Spinal cord (tissue), 9 donors: ENCODE measurements at regions not wholly inside any gene's neighbourhood (a gene's known extent, or its start where the extent isn't known, plus 50 kb on each side); places are given as distances from the start of the nearest gene placed in this dataset.

Experiments
- DNase-seq, 6 donors: peaks; one replicate each; pipeline versions ENCODE4 v3.0.0 to v3.0.0-alpha.2; 2013 to 2015; ENCODE audit warnings: low spot score in 6 of 6, low read depth in 4 of 6
- H3K27ac ChIP-seq: one replicate; pipeline ENCODE4 v1.5.1; 2013; ENCODE audit warnings: low read depth, low read length, control low read depth
- H3K27me3 ChIP-seq: one replicate; pipeline ENCODE4 v1.6.1; 2013; ENCODE audit warnings: low read length; ENCODE audit not compliant: control insufficient read depth, insufficient read depth
- H3K36me3 ChIP-seq: one replicate; pipeline ENCODE4 v1.6.1; 2013; ENCODE audit warnings: low read length; ENCODE audit not compliant: control insufficient read depth, insufficient read depth
- H3K4me1 ChIP-seq: one replicate; pipeline ENCODE4 v1.6.1; 2013; ENCODE audit warnings: low read length; ENCODE audit not compliant: control insufficient read depth, insufficient read depth
- H3K4me3 ChIP-seq: one replicate; pipeline ENCODE4 v1.5.1; 2013; ENCODE audit warnings: low read depth, low read length, control low read depth
- H3K9me3 ChIP-seq: one replicate; pipeline ENCODE4 v1.6.1; 2013; ENCODE audit warnings: low read length; ENCODE audit not compliant: control insufficient read depth, insufficient read depth
- WGBS: methylation state at CpG from one replicate; pipeline ENCODE4 v1.1.5; 2013; ENCODE audit warnings: missing lambda C conversion rate; ENCODE audit not compliant: insufficient coverage; 5-methylcytosine and 5-hydroxymethylcytosine counted together
- donor health status: healthy.

DNA sequence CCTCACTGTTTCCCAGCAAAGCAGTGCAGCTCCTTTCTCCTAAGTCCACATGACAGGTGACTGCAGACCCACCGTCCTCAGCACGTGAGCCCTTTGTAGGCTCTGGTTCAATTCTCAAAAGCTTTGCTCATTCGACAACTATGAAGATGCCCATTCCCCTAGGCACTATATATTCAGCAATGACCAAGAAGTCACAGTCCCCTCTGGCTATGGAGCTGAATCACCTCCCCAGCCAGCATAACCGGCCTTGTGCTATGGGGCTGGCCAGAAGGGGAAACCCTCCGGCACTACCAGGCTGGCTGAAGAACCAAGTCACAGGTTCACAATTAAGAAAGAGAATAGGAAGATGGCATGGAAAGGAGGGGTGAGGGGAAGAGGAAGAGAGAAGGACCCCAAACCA is 139.7 kb downstream of the WSCD1 start:
- H3K9me3 ChIP-seq, result no peaks in the 10 kb centered on the region
- 79% methylated on average over 3 of the region's 5 CpGs for WGBS
- no peaks in the 10 kb centered on the region for H3K27me3 ChIP-seq
- DNase-seq, result no peak
- H3K4me1 ChIP-seq, result no peaks in the 10 kb centered on the region
- H3K36me3 ChIP-seq, result no peaks in the 10 kb centered on the region
- no peak overlapping the region for H3K27ac ChIP-seq
- H3K4me3 ChIP-seq, result no peak overlapping the region

DNA sequence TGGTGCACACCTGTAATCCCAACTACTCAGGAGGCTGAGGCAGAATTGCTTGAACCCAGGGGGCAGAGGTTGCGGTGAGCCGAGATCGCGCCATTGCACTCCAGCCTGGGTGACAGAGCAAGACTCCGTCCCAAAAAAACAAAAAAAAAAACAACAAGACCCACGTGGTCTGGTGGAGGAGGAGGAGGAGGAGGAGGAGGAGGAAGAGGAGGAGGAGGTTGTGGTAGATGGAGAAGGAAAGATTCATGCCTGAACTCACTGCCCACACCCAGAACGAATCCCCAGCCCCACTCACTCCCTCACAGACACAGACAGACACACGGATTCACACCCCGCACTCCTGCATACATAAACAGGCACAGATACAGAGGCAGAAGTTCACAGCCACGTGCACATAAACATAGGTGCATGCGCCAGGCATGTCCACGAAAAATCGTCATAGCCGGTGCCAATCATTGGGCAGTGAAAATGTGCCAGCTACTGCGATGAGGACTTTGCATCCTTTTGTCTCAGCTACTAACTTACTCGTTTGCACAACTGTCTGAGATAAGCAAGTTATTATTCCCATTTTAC is 138.5 kb downstream of the WSCD1 start:
- Histone ChIP-seq H3K4me3 (no peak overlapping the region), H3K27me3 (no peaks in the 10 kb centered on the region), H3K4me1 (no peaks in the 10 kb centered on the region), H3K9me3 (no peaks in the 10 kb centered on the region), H3K36me3 (no peaks in the 10 kb centered on the region), H3K27ac (no peak overlapping the region)
- no peak for DNase-seq
- WGBS, result 87% methylated on average over 10 of the region's 16 CpGs

DNA sequence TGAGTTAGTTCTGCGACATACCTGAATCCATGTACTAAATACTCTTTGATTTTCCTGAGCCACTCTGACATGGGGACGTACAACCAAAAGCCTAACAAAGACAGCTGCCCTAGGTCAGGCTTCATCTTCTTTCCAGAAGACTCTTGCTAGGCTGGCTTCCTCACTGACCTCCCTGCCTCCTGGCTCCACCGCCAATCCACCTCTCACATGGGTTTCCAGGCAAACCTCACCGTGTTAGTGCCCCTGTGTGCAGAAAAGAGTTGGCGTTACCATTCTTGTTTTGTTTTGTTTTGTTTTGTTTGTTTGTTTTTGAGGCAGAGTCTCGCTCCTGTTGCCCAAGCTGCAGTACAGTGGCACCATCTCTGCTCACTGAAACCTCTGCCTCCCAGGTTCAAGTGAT is 135.3 kb downstream of the WSCD1 start:
- Histone ChIP-seq H3K27me3 (no peaks in the 10 kb centered on the region), H3K4me3 (no peak overlapping the region), H3K36me3 (no peaks in the 10 kb centered on the region), H3K4me1 (no peaks in the 10 kb centered on the region), H3K27ac (no peak overlapping the region), H3K9me3 (no peaks in the 10 kb centered on the region)
- WGBS, result 79% methylated on average over 2 of the region's 6 CpGs
- no peak for DNase-seq

DNA sequence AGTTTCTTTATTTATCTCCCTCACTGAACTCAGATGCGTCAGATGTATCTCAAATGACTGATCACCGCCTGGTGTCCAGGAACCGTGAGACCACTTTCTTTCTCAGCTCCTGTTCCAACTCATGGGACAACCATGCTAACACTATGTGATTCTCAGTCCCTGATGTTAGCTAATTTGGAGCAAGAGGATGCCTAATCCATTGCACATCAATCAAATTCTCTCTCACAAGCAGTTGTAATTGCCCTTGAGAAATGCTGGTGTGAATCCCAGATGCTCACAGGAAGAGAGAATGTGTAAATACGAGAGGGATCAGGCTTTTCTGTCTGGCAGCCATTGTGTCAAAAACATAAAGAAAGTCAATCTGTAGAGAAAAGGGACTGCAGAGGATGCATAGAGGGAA is 134.9 kb downstream of the WSCD1 start:
- Histone ChIP-seq H3K9me3 (no peaks in the 10 kb centered on the region), H3K36me3 (no peaks in the 10 kb centered on the region), H3K4me3 (no peak overlapping the region), H3K27me3 (no peaks in the 10 kb centered on the region), H3K4me1 (no peaks in the 10 kb centered on the region), H3K27ac (no peak overlapping the region)
- 51% methylated on average over 4 of the region's 4 CpGs for WGBS
- DNase-seq, result no peak

DNA sequence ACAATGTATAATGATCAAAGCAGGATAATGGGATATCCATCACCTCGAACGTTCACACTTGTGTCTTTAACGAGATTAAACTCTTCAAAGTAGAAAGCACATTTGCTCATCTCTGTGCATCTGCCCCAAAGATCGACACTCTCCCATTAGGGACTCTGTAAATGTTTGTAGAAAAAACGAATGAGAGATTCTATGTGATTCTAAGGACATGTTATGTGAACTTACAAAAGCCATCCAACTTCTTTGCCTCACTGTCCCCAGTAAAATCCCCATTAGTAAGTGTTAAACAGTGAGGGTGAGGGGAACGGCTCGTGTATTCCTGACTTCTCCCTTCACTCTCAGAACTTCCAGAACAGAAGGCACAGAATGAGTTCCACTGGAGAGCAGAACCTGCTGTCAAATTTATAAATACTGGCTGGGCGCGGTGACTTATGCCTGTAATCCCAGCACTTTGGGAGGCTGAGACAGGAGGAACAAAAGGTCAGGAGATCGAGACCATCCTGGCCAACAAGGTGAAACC is 134.1 kb downstream of the WSCD1 start:
- 100% methylated on average over 3 of the region's 10 CpGs for WGBS
- Histone ChIP-seq H3K27me3 (no peaks in the 10 kb centered on the region), H3K4me1 (no peaks in the 10 kb centered on the region), H3K9me3 (no peaks in the 10 kb centered on the region), H3K27ac (no peak overlapping the region), H3K36me3 (no peaks in the 10 kb centered on the region), H3K4me3 (no peak overlapping the region)
- DNase-seq, result no peak

- no peaks in the 10 kb centered on the region for H3K27me3 ChIP-seq
- H3K36me3 ChIP-seq, result no peaks in the 10 kb centered on the region
- H3K4me1 ChIP-seq, result peaks cover 6% of the 10 kb centered on the region
- H3K27ac ChIP-seq, result no peak overlapping the region
- no peak overlapping the region for H3K4me3 ChIP-seq
- no peak for DNase-seq
- H3K9me3 ChIP-seq, result no peaks in the 10 kb centered on the region
- 65% methylated on average over 2 of the region's 4 CpGs for WGBS
These were observed 126.2 kb downstream of the WSCD1 start for GRCh38 chr17:6196355-6196754.

DNA sequence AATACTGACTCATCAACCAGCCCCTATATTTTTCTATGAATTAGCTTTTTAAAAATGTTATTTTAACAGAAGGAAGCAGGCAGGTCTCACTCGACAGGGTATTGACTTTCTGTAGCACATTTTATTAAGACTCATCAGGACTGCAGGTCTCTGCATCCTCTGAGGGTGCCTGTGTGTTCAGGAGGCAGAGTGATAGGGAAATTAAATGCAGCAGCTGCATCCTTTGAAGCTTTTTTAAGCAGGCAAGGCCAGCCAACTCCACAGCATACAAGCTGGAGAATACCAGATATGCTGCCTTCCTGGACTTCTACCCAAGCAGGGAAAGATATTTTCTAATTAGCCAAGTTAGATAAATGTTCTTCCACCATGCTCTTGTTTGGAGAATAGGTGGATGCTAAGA is 124.9 kb downstream of the WSCD1 start:
- DNase-seq, result peak in 2 of 6 donors; percentile 33 to 76
- H3K27ac ChIP-seq, result no peak overlapping the region
- H3K4me1 ChIP-seq, result peaks cover 6% of the 10 kb centered on the region
- WGBS, result 20% methylated on average over 1 of the region's 1 CpG
- H3K36me3 ChIP-seq, result no peaks in the 10 kb centered on the region
- no peaks in the 10 kb centered on the region for H3K9me3 ChIP-seq
- no peak overlapping the region for H3K4me3 ChIP-seq
- H3K27me3 ChIP-seq, result no peaks in the 10 kb centered on the region

DNA sequence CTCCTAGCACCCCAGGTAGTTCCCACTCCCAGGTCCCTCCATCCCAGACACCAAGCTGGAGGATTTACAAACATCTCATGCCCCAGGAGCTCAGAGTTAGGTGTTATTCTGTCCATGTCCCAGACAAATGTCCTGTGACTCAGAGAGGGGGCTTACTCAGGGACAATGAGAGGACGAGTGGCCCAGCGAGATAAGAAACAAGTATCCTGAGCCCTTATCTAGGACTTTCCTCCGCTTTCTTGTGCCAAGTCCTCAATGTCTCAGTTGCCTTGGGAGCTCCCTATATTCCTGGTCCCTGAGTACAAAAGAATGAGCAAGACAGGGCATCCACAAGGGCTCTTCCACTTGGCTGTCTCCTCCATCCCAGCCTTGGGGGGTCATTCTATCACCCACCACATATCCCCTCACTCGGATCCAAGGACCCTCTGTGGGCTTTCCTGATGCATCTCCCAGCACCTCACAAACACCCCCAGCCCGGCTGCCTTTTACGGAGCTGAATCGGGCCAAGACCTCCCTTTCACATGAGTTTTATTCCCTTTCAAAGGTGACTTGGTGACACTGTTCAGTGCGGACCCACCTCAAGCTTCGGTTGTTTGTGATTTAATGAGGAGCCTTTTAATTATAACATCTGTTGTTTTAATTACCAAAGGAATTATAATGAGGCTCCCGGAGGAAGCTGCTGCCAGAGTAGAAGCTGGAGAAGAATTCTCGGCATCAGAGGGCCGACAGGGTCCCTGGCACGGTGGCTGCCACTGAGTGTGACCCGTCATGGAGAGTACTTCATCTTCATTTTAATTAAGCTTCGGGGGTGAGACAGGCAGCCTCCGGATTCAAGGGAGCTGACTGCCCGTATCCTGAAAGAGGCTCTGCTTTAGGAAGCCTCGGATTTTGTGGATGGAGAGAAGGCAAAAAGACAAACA is 121.5 kb downstream of the WSCD1 start:
- H3K27me3 ChIP-seq, result no peaks in the 10 kb centered on the region
- WGBS, result 60% methylated on average over 12 of the region's 18 CpGs
- H3K4me1 ChIP-seq, result peaks cover 13% of the 10 kb centered on the region

DNA sequence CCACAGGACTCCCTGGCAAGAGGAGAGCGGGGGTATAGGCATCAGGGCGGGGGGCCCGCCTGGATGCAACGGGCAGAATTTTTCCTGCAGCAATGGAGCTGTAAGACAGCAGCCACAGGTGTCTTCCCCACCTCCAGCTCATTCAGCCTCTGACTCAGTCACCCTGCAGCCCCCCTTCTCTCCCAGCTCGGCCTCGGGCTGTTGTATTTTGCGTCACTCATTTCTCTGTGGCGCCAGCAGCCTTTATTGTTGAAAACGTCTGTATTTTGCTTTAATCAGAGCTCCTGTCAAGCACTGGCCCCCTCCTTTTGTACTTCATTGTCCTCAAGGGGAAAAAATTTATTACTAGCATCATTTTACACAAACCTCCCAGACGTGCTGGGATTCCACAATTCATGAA is 117.7 kb downstream of the WSCD1 start:
- Histone ChIP-seq H3K27ac (no peak overlapping the region), H3K27me3 (no peaks in the 10 kb centered on the region), H3K36me3 (no peaks in the 10 kb centered on the region), H3K9me3 (no peaks in the 10 kb centered on the region), H3K4me3 (no peak overlapping the region), H3K4me1 (peaks cover 10% of the 10 kb centered on the region)
- DNase-seq, result peak in 2 of 6 donors; percentile 19 to 86
- 19% methylated on average over 9 of the region's 10 CpGs for WGBS

More for the DNA sequence above, 121.5 kb downstream of the WSCD1 start:
- peak in 2 of 6 donors; percentile 22 to 58 for DNase-seq
- Histone ChIP-seq H3K27ac (no peak overlapping the region), H3K9me3 (no peaks in the 10 kb centered on the region), H3K4me3 (no peak overlapping the region), H3K36me3 (no peaks in the 10 kb centered on the region)

GRCh38 chr17:6186998-6187397 is 116.8 kb downstream of the WSCD1 start:
- WGBS, result no CpG with 5 or more reads among the region's 1 CpG
- no peak for DNase-seq
- Histone ChIP-seq H3K27ac (no peak overlapping the region), H3K4me1 (peaks cover 8% of the 10 kb centered on the region), H3K36me3 (no peaks in the 10 kb centered on the region), H3K9me3 (no peaks in the 10 kb centered on the region), H3K4me3 (no peak overlapping the region), H3K27me3 (no peaks in the 10 kb centered on the region)
